ENCODE measurements at regions not wholly inside any gene's neighbourhood (a gene's known extent, or its start where the extent isn't known, plus 50 kb on each side); places are given as distances from the start of the nearest gene placed in this dataset.

GRCh38 chr1:232534552-232535517 is 95.1 kb downstream of the SIPA1L2 start:
- TF ChIP-seq, protein P1, sequence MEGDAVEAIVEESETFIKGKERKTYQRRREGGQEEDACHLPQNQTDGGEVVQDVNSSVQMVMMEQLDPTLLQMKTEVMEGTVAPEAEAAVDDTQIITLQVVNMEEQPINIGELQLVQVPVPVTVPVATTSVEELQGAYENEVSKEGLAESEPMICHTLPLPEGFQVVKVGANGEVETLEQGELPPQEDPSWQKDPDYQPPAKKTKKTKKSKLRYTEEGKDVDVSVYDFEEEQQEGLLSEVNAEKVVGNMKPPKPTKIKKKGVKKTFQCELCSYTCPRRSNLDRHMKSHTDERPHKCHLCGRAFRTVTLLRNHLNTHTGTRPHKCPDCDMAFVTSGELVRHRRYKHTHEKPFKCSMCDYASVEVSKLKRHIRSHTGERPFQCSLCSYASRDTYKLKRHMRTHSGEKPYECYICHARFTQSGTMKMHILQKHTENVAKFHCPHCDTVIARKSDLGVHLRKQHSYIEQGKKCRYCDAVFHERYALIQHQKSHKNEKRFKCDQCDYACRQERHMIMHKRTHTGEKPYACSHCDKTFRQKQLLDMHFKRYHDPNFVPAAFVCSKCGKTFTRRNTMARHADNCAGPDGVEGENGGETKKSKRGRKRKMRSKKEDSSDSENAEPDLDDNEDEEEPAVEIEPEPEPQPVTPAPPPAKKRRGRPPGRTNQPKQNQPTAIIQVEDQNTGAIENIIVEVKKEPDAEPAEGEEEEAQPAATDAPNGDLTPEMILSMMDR (IDR thresholded peaks at IDR 0.05; ENCODE audit: low read length): no peak
- TF ChIP-seq EZH2 (optimal IDR thresholded peaks at IDR 0.05; ENCODE audit: low read depth, low read length) (no peak), EZH2phosphoT487 (IDR thresholded peaks at IDR 0.05; ENCODE audit: low read length) (no peak)
